ENCODE measurements at regions not wholly inside any gene's neighbourhood (a gene's known extent, or its start where the extent isn't known, plus 50 kb on each side); places are given as distances from the start of the nearest gene placed in this dataset.

DNA sequence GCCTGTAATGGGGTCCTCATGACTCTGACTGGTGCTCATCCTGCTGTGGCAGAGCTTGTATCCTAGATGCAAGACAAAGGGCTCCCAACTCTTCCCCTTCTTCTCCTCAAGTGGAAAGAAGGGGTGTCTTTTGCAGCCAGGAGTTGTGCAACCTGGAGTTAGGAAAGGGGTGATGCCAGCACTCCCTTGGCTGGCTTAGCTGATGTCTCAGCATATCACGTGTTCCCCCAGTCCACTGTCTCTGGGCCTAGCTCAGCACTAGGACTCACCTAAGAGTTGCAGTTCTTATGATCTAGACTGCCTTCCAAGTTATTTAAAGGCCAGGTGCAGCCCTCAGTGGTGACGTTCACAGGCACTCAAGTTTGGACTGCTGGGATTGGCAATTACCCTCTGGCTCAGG, 146.2 kb upstream of the GORAB start:
- Mint-ChIP-seq H3K36me3 (ENCODE audit: unreplicated experiment) (peaks cover 2% of the 10 kb centered on the region), H3K27ac (ENCODE audit: unreplicated experiment) (no peak overlapping the region), H3K4me3 (ENCODE audit: unreplicated experiment) (no peak overlapping the region), H3K9me3 (ENCODE audit: unreplicated experiment) (peaks cover 23% of the 10 kb centered on the region), H3K27me3 (ENCODE audit: unreplicated experiment) (no peaks in the 10 kb centered on the region), H3K4me1 (ENCODE audit: unreplicated experiment) (no peaks in the 10 kb centered on the region)
- DNase-seq (ENCODE audit: extremely low spot score, unreplicated experiment): no peak
- TF ChIP-seq, protein P1, sequence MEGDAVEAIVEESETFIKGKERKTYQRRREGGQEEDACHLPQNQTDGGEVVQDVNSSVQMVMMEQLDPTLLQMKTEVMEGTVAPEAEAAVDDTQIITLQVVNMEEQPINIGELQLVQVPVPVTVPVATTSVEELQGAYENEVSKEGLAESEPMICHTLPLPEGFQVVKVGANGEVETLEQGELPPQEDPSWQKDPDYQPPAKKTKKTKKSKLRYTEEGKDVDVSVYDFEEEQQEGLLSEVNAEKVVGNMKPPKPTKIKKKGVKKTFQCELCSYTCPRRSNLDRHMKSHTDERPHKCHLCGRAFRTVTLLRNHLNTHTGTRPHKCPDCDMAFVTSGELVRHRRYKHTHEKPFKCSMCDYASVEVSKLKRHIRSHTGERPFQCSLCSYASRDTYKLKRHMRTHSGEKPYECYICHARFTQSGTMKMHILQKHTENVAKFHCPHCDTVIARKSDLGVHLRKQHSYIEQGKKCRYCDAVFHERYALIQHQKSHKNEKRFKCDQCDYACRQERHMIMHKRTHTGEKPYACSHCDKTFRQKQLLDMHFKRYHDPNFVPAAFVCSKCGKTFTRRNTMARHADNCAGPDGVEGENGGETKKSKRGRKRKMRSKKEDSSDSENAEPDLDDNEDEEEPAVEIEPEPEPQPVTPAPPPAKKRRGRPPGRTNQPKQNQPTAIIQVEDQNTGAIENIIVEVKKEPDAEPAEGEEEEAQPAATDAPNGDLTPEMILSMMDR (IDR thresholded peaks at IDR 0.05): no peak

DNA sequence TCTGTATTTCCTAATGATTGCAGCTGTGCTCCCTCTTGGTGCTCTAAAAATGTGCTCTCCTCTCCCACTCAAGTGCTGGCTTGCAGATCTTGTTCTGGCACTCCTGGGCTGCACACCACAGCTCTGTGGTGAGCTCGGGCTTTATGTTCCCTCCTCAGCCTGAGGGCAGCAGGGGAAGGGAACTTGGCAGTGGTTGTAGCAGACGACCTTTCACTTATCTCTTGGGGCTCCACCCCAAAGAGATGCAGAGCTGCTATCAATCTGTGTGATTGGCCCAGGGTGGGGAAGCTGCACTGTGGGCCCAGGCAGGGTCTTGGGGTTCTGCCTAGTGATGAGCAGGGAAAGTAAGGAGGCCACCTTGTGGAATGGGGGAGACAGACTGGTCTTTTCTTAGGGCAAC, 143.5 kb upstream of the GORAB start:
- no peak overlapping the region for H3K27ac Mint-ChIP-seq (ENCODE audit: unreplicated experiment)
- H3K27me3 Mint-ChIP-seq (ENCODE audit: unreplicated experiment): no peaks in the 10 kb centered on the region
- no peak overlapping the region for H3K4me3 Mint-ChIP-seq (ENCODE audit: unreplicated experiment)
- no peak for DNase-seq (ENCODE audit: extremely low spot score, unreplicated experiment)
- no peaks in the 10 kb centered on the region for H3K4me1 Mint-ChIP-seq (ENCODE audit: unreplicated experiment)
- TF ChIP-seq, protein P1 (IDR thresholded peaks at IDR 0.05): no peak
- peaks cover 19% of the 10 kb centered on the region for H3K9me3 Mint-ChIP-seq (ENCODE audit: unreplicated experiment)
- peaks cover 5% of the 10 kb centered on the region for H3K36me3 Mint-ChIP-seq (ENCODE audit: unreplicated experiment)

DNA sequence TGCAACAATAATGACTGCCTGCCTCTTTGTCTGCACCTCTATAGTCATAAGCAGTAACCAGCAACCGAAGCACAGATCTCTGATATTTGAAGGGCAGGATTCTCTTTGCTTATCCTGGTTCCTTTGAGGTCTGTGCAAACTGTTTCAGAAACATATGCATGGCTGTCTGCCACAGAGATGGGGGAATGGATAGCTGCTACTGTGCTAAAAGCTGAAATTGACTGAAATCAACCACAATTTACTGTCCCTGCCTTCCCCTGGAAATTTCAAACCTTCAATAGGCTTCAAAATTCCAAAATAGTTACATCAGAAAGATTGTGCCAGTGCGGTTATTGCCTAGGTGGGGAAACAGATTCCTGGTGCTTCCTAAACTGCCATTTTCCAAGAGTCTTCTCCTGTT, 136.8 kb upstream of the GORAB start:
- Mint-ChIP-seq H3K9me3 (ENCODE audit: unreplicated experiment) (peaks cover 26% of the 10 kb centered on the region), H3K4me1 (ENCODE audit: unreplicated experiment) (peaks cover 7% of the 10 kb centered on the region), H3K27ac (ENCODE audit: unreplicated experiment) (no peak overlapping the region), H3K27me3 (ENCODE audit: unreplicated experiment) (no peaks in the 10 kb centered on the region), H3K4me3 (ENCODE audit: unreplicated experiment) (no peak overlapping the region), H3K36me3 (ENCODE audit: unreplicated experiment) (peaks cover 3% of the 10 kb centered on the region)
- DNase-seq (ENCODE audit: extremely low spot score, unreplicated experiment): no peak
- TF ChIP-seq, protein P1 (IDR thresholded peaks at IDR 0.05): no peak

DNA sequence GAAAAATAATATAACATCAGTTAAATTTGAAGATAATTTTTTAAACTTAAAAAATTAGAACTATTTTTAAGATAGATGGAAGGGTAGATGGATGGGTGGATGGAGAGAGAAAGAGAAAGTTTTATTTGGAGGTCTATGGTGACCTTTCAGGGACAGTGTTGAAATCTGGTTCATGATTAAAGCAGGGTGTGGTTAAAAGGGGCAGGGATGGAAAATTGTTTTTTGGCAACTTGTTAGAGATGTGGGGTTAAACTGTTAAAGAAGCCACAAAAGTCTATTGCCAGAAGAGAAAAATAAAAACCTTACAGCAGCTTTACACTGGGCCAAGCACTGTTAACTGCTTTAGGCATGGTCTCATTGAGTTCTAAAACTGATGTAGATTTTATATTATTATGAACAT, 134.9 kb upstream of the GORAB start:
- no peaks in the 10 kb centered on the region for H3K27me3 Mint-ChIP-seq (ENCODE audit: unreplicated experiment)
- no peak overlapping the region for H3K27ac Mint-ChIP-seq (ENCODE audit: unreplicated experiment)
- H3K36me3 Mint-ChIP-seq (ENCODE audit: unreplicated experiment): peaks cover 3% of the 10 kb centered on the region
- H3K4me1 Mint-ChIP-seq (ENCODE audit: unreplicated experiment): peaks cover 7% of the 10 kb centered on the region
- H3K4me3 Mint-ChIP-seq (ENCODE audit: unreplicated experiment): no peak overlapping the region
- DNase-seq (ENCODE audit: extremely low spot score, unreplicated experiment): no peak
- peaks cover 15% of the 10 kb centered on the region for H3K9me3 Mint-ChIP-seq (ENCODE audit: unreplicated experiment)
- TF ChIP-seq, protein P1 (IDR thresholded peaks at IDR 0.05): no peak

DNA sequence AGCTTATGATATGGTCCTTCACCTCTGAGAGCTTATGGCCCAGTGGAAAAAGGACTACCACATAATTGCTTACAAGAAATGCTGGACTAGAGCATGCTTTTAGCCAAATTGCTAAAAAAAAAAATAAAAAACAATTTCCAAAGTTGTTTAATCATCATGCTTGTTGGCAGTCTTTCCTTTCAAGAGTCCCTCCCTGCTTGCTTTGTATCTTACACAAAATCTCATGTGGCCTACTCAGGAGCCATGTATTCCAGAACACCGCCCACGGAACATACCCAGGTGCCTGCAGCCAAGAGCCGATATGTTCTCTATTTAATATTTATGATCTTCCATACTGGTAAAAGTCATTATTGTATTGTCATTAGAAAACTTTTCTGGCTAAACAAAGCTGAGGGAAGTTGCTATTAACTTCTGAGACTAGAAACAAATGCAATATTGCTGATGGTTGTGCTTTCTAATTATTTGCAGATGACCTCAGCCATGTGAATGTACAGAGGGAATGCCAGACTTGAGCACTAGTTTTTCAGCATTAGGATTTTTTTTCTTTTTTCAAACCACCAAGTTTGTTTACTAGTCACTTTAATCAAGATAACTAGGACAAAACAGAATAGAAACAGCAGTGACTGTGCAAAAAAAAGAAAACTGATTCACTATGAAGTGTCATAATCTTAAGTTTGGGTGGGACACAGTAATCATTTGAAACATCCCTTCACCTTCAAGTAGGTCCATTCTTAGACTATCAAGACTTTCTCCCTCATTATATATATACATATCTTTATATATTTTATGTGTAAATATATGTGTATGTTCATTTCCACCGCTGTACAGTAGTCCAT, 129.3 kb upstream of the GORAB start:
- TF ChIP-seq, protein P1 (IDR thresholded peaks at IDR 0.05): no peak
- Mint-ChIP-seq H3K4me3 (ENCODE audit: unreplicated experiment) (no peak overlapping the region), H3K36me3 (ENCODE audit: unreplicated experiment) (peaks cover 2% of the 10 kb centered on the region), H3K9me3 (ENCODE audit: unreplicated experiment) (peaks cover 6% of the 10 kb centered on the region), H3K27me3 (ENCODE audit: unreplicated experiment) (no peaks in the 10 kb centered on the region), H3K4me1 (ENCODE audit: unreplicated experiment) (peaks cover 14% of the 10 kb centered on the region), H3K27ac (ENCODE audit: unreplicated experiment) (no peak overlapping the region)
- DNase-seq (ENCODE audit: extremely low spot score, unreplicated experiment): no peak

All from osteocyte (in vitro differentiated cells).